ENCODE measurements at regions not wholly inside any gene's neighbourhood (a gene's known extent, or its start where the extent isn't known, plus 50 kb on each side); places are given as distances from the start of the nearest gene placed in this dataset.

GRCh38 chr12:63005382-63005781 is 70.4 kb upstream of the PPM1H start (continued):
- TF ChIP-seq, protein P1, sequence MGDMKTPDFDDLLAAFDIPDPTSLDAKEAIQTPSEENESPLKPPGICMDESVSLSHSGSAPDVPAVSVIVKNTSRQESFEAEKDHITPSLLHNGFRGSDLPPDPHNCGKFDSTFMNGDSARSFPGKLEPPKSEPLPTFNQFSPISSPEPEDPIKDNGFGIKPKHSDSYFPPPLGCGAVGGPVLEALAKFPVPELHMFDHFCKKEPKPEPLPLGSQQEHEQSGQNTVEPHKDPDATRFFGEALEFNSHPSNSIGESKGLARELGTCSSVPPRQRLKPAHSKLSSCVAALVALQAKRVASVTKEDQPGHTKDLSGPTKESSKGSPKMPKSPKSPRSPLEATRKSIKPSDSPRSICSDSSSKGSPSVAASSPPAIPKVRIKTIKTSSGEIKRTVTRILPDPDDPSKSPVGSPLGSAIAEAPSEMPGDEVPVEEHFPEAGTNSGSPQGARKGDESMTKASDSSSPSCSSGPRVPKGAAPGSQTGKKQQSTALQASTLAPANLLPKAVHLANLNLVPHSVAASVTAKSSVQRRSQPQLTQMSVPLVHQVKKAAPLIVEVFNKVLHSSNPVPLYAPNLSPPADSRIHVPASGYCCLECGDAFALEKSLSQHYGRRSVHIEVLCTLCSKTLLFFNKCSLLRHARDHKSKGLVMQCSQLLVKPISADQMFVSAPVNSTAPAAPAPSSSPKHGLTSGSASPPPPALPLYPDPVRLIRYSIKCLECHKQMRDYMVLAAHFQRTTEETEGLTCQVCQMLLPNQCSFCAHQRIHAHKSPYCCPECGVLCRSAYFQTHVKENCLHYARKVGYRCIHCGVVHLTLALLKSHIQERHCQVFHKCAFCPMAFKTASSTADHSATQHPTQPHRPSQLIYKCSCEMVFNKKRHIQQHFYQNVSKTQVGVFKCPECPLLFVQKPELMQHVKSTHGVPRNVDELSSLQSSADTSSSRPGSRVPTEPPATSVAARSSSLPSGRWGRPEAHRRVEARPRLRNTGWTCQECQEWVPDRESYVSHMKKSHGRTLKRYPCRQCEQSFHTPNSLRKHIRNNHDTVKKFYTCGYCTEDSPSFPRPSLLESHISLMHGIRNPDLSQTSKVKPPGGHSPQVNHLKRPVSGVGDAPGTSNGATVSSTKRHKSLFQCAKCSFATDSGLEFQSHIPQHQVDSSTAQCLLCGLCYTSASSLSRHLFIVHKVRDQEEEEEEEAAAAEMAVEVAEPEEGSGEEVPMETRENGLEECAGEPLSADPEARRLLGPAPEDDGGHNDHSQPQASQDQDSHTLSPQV (IDR thresholded peaks at IDR 0.05), result no peak

- H3K9ac ChIP-seq (ENCODE audit: control insufficient read depth, insufficient read depth, low read length), result no peak overlapping the region
- no peaks in the 10 kb centered on the region for H3K4me1 ChIP-seq (ENCODE audit: control insufficient read depth, insufficient read depth, low read length)
- ATAC-seq, result no peak
- H3K27me3 ChIP-seq (replicated peaks in 1 of 2; ENCODE audit: control insufficient read depth in 2 of 2, insufficient read depth in 2 of 2, low read length in 1 of 2), result no peaks in the 10 kb centered on the region
- 52% methylated on average over 21 of the region's 22 CpGs for WGBS (ENCODE audit: insufficient coverage, insufficient replicate concordance, low lambda C conversion rate, missing lambda C conversion rate)
- FAIRE-seq, result no peak
- H3K36me3 ChIP-seq (ENCODE audit: control insufficient read depth in 2 of 2, insufficient read depth in 2 of 2, low read length in 1 of 2), result no peaks in the 10 kb centered on the region
- DNase-seq (ENCODE audit: low read depth, low spot score), result no peak
- TF ChIP-seq CEBPB (IDR thresholded peaks at IDR 0.05; ENCODE audit: borderline replicate concordance in 1 of 2, low read depth in 2 of 2, low read length in 2 of 2), result no peak
- TF ChIP-seq SKIL (IDR thresholded peaks at IDR 0.05; ENCODE audit: low read depth, poor library complexity, severe bottlenecking), result no peak
- TF ChIP-seq SRF (IDR thresholded peaks at IDR 0.05; ENCODE audit: low read depth in 2 of 2, low read length in 2 of 2), result no peak
- no peak for TF ChIP-seq CTCF (IDR thresholded peaks at IDR 0.05 in 2 of 3, conservative IDR thresholded peaks at IDR 0.05 in 1 of 3; ENCODE audit: control insufficient read depth in 2 of 3, extremely low read depth in 1 of 3, insufficient read depth in 1 of 3, low read depth in 3 of 3, low read length in 3 of 3)
- TF ChIP-seq KAT2A (conservative IDR thresholded peaks at IDR 0.05; ENCODE audit: control insufficient read depth, low read depth, low read length), result no peak
- no peak for TF ChIP-seq MEF2B (IDR thresholded peaks at IDR 0.05; ENCODE audit: partially characterized antibody, poor library complexity, severe bottlenecking)
- TF ChIP-seq BCL11A (IDR thresholded peaks at IDR 0.05; ENCODE audit: low read depth, low read length), result no peak
- TF ChIP-seq JUND (IDR thresholded peaks at IDR 0.05; ENCODE audit: low read depth, low read length), result no peak
- no peak for TF ChIP-seq YBX1 (IDR thresholded peaks at IDR 0.05)
- no peak for TF ChIP-seq ZBED1 (IDR thresholded peaks at IDR 0.05; ENCODE audit: borderline replicate concordance)
- no peak for TF ChIP-seq ETV6 (conservative IDR thresholded peaks at IDR 0.05 in 1 of 2, IDR thresholded peaks at IDR 0.05 in 1 of 2; ENCODE audit: borderline replicate concordance in 1 of 2, low read depth in 1 of 2)
- TF ChIP-seq FOXK2 (IDR thresholded peaks at IDR 0.05), result no peak
- TF ChIP-seq RB1 (IDR thresholded peaks at IDR 0.05; ENCODE audit: borderline replicate concordance), result no peak
- ChIA-PET CTCF (no interaction called here), SMC1A (ENCODE audit: uncharacterized antibody, unreplicated experiment) (no interaction called here), RAD21 (ENCODE audit: unreplicated experiment) (no interaction called here), POLR2A (no interaction called here)
- no TSS peak for BruUV-seq (replicated peaks)
- H3K27ac ChIP-seq (ENCODE audit: control insufficient read depth, insufficient read depth), result no peak overlapping the region
- intact Hi-C loops (cut with micrococcal nuclease; ENCODE audit: unreplicated experiment), result no loop called here
- H4K20me1 ChIP-seq (ENCODE audit: control insufficient read depth, insufficient read depth), result no peaks in the 10 kb centered on the region
- in situ Hi-C loops (cut with MboI), result no loop called here
- no peaks in the 10 kb centered on the region for H3K79me2 ChIP-seq (ENCODE audit: control insufficient read depth, insufficient read depth, low read length)
- H3K9me3 ChIP-seq (replicated peaks; ENCODE audit: control insufficient read depth, insufficient read depth, low read length), result no peaks in the 10 kb centered on the region
- H3K4me2 ChIP-seq (ENCODE audit: control insufficient read depth, insufficient read depth), result no peak overlapping the region
- no peak overlapping the region for H3K4me3 ChIP-seq
- H2AFZ ChIP-seq (ENCODE audit: control insufficient read depth, low read depth, low read length), result no peak overlapping the region
Measured at GRCh38 chr12:63003223-63003819, 68.4 kb upstream of the PPM1H start.
